Ishikawa (cell line): ENCODE measurements at regions not wholly inside any gene's neighbourhood (a gene's known extent, or its start where the extent isn't known, plus 50 kb on each side); places are given as distances from the start of the nearest gene placed in this dataset.

ENCODE experiments used
- CEBPB ChIP-seq: IDR thresholded peaks from 2 replicates; pipeline ENCODE4 v1.6.1; 2012
- CREB1 ChIP-seq: IDR thresholded peaks from 2 replicates; pipeline ENCODE4 v1.6.1; 2012; ENCODE audit warnings: low read depth
- EP300 ChIP-seq: IDR thresholded peaks from 2 replicates; pipeline ENCODE4 v1.6.1; 2012; ENCODE audit warnings: borderline replicate concordance
- RAD21 ChIP-seq: IDR thresholded peaks from 2 replicates; pipeline ENCODE4 v1.6.1; 2012; ENCODE audit warnings: low read depth
- TAF1 ChIP-seq: IDR thresholded peaks from 2 replicates; pipeline ENCODE4 v1.6.1; 2012; ENCODE audit warnings: low read depth, mild to moderate bottlenecking
- TCF12 ChIP-seq: IDR thresholded peaks from 2 replicates; pipeline ENCODE4 v1.6.1; 2012; ENCODE audit warnings: low read depth
- TEAD4 ChIP-seq: IDR thresholded peaks from 2 replicates; pipeline ENCODE4 v1.6.1; 2012
- USF1 ChIP-seq: IDR thresholded peaks from 2 replicates; pipeline ENCODE4 v1.6.1; 2012
- YY1 ChIP-seq: IDR thresholded peaks from 2 replicates; pipeline ENCODE4 v1.6.1; 2012; ENCODE audit warnings: low read depth
- ZBTB7A ChIP-seq: IDR thresholded peaks from 2 replicates; pipeline ENCODE4 v1.6.1; 2012; ENCODE audit warnings: low read depth

GRCh38 chr12:124379938-124380754 lies 85.3 kb downstream of the RFLNA start:
- no peak for TF ChIP-seq EP300
- no peak for TF ChIP-seq CREB1
- TF ChIP-seq CEBPB: no peak
- TF ChIP-seq ZBTB7A: no peak
- no peak for TF ChIP-seq TEAD4
- no peak for TF ChIP-seq YY1
- TF ChIP-seq TAF1: no peak
- no peak for TF ChIP-seq TCF12
- no peak for TF ChIP-seq RAD21
- no peak for TF ChIP-seq USF1
